ENCODE measurements at regions not wholly inside any gene's neighbourhood (a gene's known extent, or its start where the extent isn't known, plus 50 kb on each side); places are given as distances from the start of the nearest gene placed in this dataset.
A peak's percentile ranks its signal among the peaks of the same experiment; 100 is the strongest.
"Not testable (repeated sequence)": the region's sequence is repeated elsewhere in the genome, so short reads cannot be mapped to it uniquely, and the experiment has no call there.

DNA sequence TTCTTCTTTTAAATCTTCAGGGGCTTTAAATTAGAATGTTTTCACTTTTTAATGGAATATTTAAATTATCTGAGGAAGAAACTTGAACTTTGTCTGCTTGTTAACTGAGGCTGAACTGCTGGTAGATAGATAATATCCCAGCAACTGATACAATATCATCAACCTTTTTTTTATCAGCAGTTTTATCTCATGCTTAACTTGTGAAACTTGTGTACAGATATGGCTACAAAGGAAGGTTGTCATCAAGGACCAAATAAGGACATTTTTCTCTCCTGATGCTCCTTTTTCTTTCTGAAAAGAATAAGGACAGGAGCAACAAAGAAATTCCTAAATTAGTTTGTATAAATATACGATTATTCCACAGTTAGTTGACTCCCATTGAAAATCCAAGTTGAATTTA lies 66.4 kb upstream of the KBTBD8 start:
- Histone ChIP-seq H3K27me3 (no peaks in the 10 kb centered on the region), H3K4me3 (no peak overlapping the region), H3K9me3 (no peaks in the 10 kb centered on the region), H3K36me3 (no peaks in the 10 kb centered on the region), H3K27ac (peak overlapping the region in 1 of 4 donors; percentile 31), H3K4me1 (no peaks in the 10 kb centered on the region)
- 28 to 43% methylated on average over 1 of the region's 1 CpG for WGBS, 2 donors
- no peak for DNase-seq (ENCODE audit: low spot score in 2 of 2)
- TF ChIP-seq CTCF (IDR thresholded peaks at IDR 0.05) = no peak
- no peak for TF ChIP-seq EP300 (IDR thresholded peaks at IDR 0.05)
- TF ChIP-seq POLR2A (IDR thresholded peaks at IDR 0.05) = no peak

DNA sequence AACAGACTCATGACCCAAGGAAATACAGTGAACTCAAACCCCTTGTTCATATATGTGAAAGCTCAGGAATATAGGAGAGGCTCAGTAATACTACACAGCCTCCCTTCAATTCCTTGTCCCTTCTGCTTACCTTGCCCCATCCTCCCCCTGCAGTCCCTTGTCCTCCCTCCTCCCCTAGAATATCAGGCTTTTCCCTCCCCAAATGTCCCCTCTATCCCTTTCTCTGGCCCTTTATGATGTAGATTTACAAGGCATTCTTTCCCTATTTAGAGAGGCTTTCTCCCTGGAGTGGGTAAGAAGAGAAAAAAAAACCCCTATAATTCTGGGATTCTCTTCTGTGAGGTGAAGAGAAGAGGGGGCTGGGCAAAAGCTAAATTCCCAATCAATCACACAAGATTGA lies 64.9 kb upstream of the KBTBD8 start:
- DNase-seq (ENCODE audit: low spot score in 2 of 2) = no peak
- no peak overlapping the region for H3K4me3 ChIP-seq
- H3K36me3 ChIP-seq = no peaks in the 10 kb centered on the region
- no peaks in the 10 kb centered on the region for H3K27me3 ChIP-seq
- H3K27ac ChIP-seq = no peak overlapping the region
- no peaks in the 10 kb centered on the region for H3K4me1 ChIP-seq
- TF ChIP-seq POLR2A (IDR thresholded peaks at IDR 0.05) = no peak
- no peak for TF ChIP-seq CTCF (IDR thresholded peaks at IDR 0.05)
- TF ChIP-seq EP300 (IDR thresholded peaks at IDR 0.05) = no peak
- no peaks in the 10 kb centered on the region for H3K9me3 ChIP-seq

DNA sequence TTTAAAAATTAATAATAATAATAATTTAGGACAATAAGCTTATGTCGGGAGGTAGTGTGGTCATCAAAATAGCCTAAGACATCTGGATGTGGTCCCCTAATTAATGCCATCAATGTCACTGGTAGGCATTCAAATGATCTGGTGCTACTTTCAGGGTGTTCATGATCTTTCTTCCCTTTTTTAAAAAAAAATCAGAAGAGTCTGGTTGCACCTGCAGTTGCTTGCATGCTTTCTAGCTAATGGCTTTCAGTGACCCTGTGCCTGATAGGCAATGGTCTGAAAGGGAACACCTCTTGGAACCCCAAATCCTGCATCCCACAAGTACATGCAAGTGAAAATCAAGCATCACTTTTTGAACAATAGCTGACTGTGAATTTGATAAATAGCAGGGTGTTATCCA lies 64.1 kb upstream of the KBTBD8 start:
- Histone ChIP-seq H3K9me3 (no peaks in the 10 kb centered on the region), H3K36me3 (no peaks in the 10 kb centered on the region), H3K27me3 (no peaks in the 10 kb centered on the region), H3K27ac (no peak overlapping the region), H3K4me1 (no peaks in the 10 kb centered on the region), H3K4me3 (no peak overlapping the region)
- 83 to 93% methylated on average over 1 of the region's 1 CpG for WGBS, 2 donors
- no peak for DNase-seq (ENCODE audit: low spot score in 2 of 2)
- no peak for TF ChIP-seq EP300 (IDR thresholded peaks at IDR 0.05)

- TF ChIP-seq CTCF (IDR thresholded peaks at IDR 0.05) = no peak
- no peak for TF ChIP-seq EP300 (IDR thresholded peaks at IDR 0.05)
- TF ChIP-seq POLR2A (IDR thresholded peaks at IDR 0.05) = no peak
Measured at GRCh38 chr3:66934725-66935124, 63.4 kb upstream of the KBTBD8 start.

GRCh38 chr3:66937041-66937440 lies 61.1 kb upstream of the KBTBD8 start:
- DNase-seq (ENCODE audit: low spot score in 2 of 2); H3K4me1 ChIP-seq; H3K27me3 ChIP-seq; H3K4me3 ChIP-seq; H3K36me3 ChIP-seq; H3K9me3 ChIP-seq; H3K27ac ChIP-seq: not testable (repeated sequence)
- 68 to 71% methylated on average over 6 of the region's 6 CpGs for WGBS, 2 donors

More at GRCh38 chr3:66934725-66935124, 63.4 kb upstream of the KBTBD8 start:
- no peaks in the 10 kb centered on the region for H3K27me3 ChIP-seq
- H3K9me3 ChIP-seq = no peaks in the 10 kb centered on the region
- H3K36me3 ChIP-seq = no peaks in the 10 kb centered on the region
- no peak for DNase-seq (ENCODE audit: low spot score in 2 of 2)
- no peak overlapping the region for H3K27ac ChIP-seq
- 58 to 66% methylated on average over 3 of the region's 3 CpGs for WGBS, 2 donors
- no peak overlapping the region for H3K4me3 ChIP-seq
- no peaks in the 10 kb centered on the region for H3K4me1 ChIP-seq

DNA sequence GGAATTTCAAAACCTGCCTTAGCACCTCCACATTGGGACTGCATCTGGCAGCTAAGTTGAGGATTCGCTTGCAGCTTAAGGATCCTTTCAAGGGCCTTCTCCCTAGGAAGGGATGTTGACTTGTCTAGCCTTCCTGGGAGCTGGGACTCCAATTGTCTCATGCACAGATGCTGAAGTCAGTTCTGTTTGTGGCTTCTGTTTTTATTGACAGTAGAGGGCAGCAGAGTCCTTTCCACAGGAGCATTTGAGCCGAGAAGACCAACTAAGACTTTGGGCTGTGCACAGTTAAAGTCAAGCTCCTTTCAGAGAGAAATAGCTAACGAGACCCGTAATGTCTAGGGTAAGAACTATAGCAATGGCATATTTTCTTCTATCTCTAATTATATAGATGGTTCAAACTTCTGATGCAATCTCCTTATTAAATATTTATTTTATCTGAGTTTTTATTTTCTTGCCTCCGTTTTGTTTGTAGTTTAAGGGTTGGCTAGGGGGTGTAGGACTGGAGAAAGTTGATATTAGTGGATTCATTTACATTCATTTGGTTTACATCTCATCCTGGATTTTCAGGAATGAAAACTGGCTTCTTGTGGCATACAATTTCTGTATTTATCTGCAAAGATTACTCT lies 59.7 kb upstream of the KBTBD8 start:
- Histone ChIP-seq H3K27ac (no peak overlapping the region), H3K9me3 (no peaks in the 10 kb centered on the region), H3K4me1 (no peaks in the 10 kb centered on the region), H3K36me3 (no peaks in the 10 kb centered on the region), H3K27me3 (no peaks in the 10 kb centered on the region), H3K4me3 (no peak overlapping the region)
- no peak for TF ChIP-seq EP300 (IDR thresholded peaks at IDR 0.05)
- TF ChIP-seq POLR2A (IDR thresholded peaks at IDR 0.05) = no peak
- peak; percentile 46 to 73 (median 60) for TF ChIP-seq CTCF (IDR thresholded peaks at IDR 0.05)
- WGBS, 2 donors = 16 to 18% methylated on average over 5 of the region's 5 CpGs
- DNase-seq (ENCODE audit: low spot score in 2 of 2) = peak in 1 of 2 donors; percentile 45
